Muscle layer of duodenum (tissue), 2 donors: ENCODE measurements at regions not wholly inside any gene's neighbourhood (a gene's known extent, or its start where the extent isn't known, plus 50 kb on each side); places are given as distances from the start of the nearest gene placed in this dataset.
"Not testable (repeated sequence)": the region's sequence is repeated elsewhere in the genome, so short reads cannot be mapped to it uniquely, and the experiment has no call there.

ENCODE experiments used
- H3K27ac ChIP-seq: one replicate; pipeline ENCODE4 v1.7.0; 2013; ENCODE audit warnings: mild to moderate bottlenecking, low read length
- H3K27me3 ChIP-seq: one replicate; pipeline ENCODE4 v1.7.0; 2013; ENCODE audit warnings: low read depth, mild to moderate bottlenecking, control low read depth, low read length
- H3K36me3 ChIP-seq, 2 donors: one replicate each; pipeline ENCODE4 v1.7.0; 2013; ENCODE audit warnings: low read length in 2 of 2, control low read depth in 1 of 2, mild to moderate bottlenecking in 1 of 2; ENCODE audit not compliant: insufficient read depth in 2 of 2, control insufficient read depth in 1 of 2
- H3K4me1 ChIP-seq, 2 donors: one replicate each; pipeline ENCODE4 v1.7.0; 2013; ENCODE audit warnings: low read length in 2 of 2, mild to moderate bottlenecking in 2 of 2, control low read depth in 1 of 2, moderate library complexity in 1 of 2; ENCODE audit not compliant: insufficient read depth in 2 of 2, control insufficient read depth in 1 of 2
- H3K4me3 ChIP-seq, 2 donors: one replicate each; pipeline ENCODE4 v1.7.0; 2013; ENCODE audit warnings: low read length in 2 of 2, low read depth in 1 of 2, mild to moderate bottlenecking in 1 of 2
- H3K9me3 ChIP-seq, 2 donors: one replicate each; pipeline ENCODE4 v1.7.0; 2013; ENCODE audit warnings: low read length in 2 of 2, control low read depth in 1 of 2, mild to moderate bottlenecking in 1 of 2; ENCODE audit not compliant: control insufficient read depth in 1 of 2
- donor health status: healthy.

DNA sequence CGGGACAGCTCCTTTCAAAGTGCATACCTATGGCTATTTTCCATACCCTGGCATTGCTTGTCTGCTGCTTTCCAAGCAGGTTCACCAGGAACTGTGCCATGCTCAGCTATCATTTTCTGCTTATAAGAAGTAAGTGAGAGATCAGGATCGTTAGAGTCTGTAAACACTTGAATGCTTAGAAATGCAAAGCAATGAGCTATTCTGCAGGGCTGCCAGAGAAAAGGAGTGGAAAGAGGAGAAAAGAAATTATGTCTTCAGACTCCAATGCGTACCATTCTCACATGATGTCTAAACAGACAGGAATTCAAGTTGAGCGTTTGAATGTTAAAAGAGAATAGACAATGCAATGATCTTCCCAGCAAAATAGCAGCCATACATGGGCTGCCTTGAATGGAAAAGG lies 245.5 kb upstream of the SLC7A11 start:
- Histone ChIP-seq H3K27me3 (no peaks in the 10 kb centered on the region), H3K27ac (no peak overlapping the region), H3K9me3 (no peaks in the 10 kb centered on the region), H3K4me3 (no peak overlapping the region), H3K4me1 (no peaks in the 10 kb centered on the region), H3K36me3 (no peaks in the 10 kb centered on the region)

GRCh38 chr4:138487230-138487629 lies 245.1 kb upstream of the SLC7A11 start:
- no peak overlapping the region for H3K27ac ChIP-seq
- no peaks in the 10 kb centered on the region for H3K4me1 ChIP-seq
- no peaks in the 10 kb centered on the region for H3K36me3 ChIP-seq
- no peaks in the 10 kb centered on the region for H3K27me3 ChIP-seq
- no peak overlapping the region for H3K4me3 ChIP-seq
- H3K9me3 ChIP-seq, result no peaks in the 10 kb centered on the region

DNA sequence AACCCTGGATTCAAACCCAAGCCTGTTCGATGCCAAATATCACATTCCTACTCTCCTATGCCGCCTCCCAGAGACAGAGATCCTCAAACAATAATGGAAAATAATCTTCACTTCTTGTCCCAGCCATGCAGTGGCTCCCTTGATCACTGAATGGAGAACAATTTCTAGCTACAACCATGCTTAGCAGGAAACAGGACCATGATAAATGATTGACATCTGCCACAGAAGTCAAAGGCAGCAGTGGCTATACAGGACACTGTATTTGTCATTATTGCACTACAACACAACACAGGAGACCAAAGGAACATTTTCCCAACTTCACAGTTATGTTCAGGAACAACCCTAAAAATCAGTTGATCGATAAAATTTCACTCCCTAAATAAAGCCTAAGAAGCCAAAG lies 243.3 kb upstream of the SLC7A11 start:
- H3K36me3 ChIP-seq, result no peaks in the 10 kb centered on the region
- H3K9me3 ChIP-seq, result no peaks in the 10 kb centered on the region
- H3K27me3 ChIP-seq, result no peaks in the 10 kb centered on the region
- H3K4me3 ChIP-seq, result no peak overlapping the region
- no peak overlapping the region for H3K27ac ChIP-seq
- no peaks in the 10 kb centered on the region for H3K4me1 ChIP-seq

DNA sequence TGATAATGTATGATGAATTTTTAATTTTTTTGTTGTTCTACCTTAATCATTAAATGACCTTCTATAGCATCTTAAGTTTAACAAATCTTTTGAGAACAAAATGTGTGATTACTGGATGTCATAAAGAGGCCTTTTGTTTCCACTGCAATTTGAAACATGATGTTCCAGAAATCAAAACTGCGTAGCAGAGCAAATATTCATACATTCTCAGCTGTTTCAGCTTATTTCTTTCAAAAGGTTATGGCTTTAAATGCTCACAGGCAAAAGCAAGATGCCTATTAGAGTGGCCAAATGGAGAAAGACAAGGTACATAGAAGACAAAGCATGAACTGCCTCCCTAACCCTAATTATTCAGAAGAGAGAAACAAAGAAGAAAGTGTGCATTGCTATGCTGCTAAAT lies 233.0 kb upstream of the SLC7A11 start:
- H3K27ac ChIP-seq, result no peak overlapping the region
- no peaks in the 10 kb centered on the region for H3K9me3 ChIP-seq
- H3K36me3 ChIP-seq, result no peaks in the 10 kb centered on the region
- no peaks in the 10 kb centered on the region for H3K4me1 ChIP-seq
- no peak overlapping the region for H3K4me3 ChIP-seq
- no peaks in the 10 kb centered on the region for H3K27me3 ChIP-seq

- Histone ChIP-seq H3K27ac (no peak overlapping the region), H3K36me3 (no peaks in the 10 kb centered on the region), H3K4me3 (no peak overlapping the region), H3K27me3 (no peaks in the 10 kb centered on the region), H3K9me3 (no peaks in the 10 kb centered on the region), H3K4me1 (no peaks in the 10 kb centered on the region)
These were observed 231.2 kb upstream of the SLC7A11 start for GRCh38 chr4:138473339-138473738.

- H3K4me1 ChIP-seq, result no peaks in the 10 kb centered on the region
- no peaks in the 10 kb centered on the region for H3K9me3 ChIP-seq
- no peaks in the 10 kb centered on the region for H3K36me3 ChIP-seq
- no peak overlapping the region for H3K27ac ChIP-seq
- no peaks in the 10 kb centered on the region for H3K27me3 ChIP-seq
- H3K4me3 ChIP-seq, result no peak overlapping the region
These were observed 218.6 kb upstream of the SLC7A11 start for GRCh38 chr4:138460477-138461414.

DNA sequence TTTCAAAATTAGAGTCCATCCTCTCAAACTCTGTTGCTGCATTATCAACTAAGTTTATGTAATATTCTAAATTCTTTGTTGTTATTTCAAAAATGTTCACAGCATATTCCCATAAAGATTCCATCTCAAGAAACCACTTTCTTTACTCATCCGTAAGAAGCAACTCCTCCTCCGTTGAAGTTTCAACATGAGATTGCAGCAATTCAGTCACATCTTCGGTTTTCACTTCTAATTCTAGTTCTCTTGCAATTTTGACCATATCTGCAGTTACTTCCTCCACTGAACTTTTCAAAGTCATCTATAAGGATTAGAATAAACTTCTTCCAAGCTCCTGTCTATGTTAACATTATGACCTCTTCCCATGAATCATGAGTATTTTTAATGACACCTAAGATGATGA lies 216.6 kb upstream of the SLC7A11 start:
- no peaks in the 10 kb centered on the region for H3K9me3 ChIP-seq
- H3K27me3 ChIP-seq, result no peaks in the 10 kb centered on the region
- H3K27ac ChIP-seq, result no peak overlapping the region
- H3K36me3 ChIP-seq, result no peaks in the 10 kb centered on the region
- H3K4me3 ChIP-seq, result no peak overlapping the region
- H3K4me1 ChIP-seq, result no peaks in the 10 kb centered on the region

- not testable (repeated sequence) for H3K9me3 ChIP-seq, H3K36me3 ChIP-seq, H3K27me3 ChIP-seq, H3K27ac ChIP-seq, H3K4me3 ChIP-seq, H3K4me1 ChIP-seq
These were observed 214.2 kb upstream of the SLC7A11 start for GRCh38 chr4:138456349-138456748.

GRCh38 chr4:138455097-138455496 lies 212.9 kb upstream of the SLC7A11 start:
- H3K27me3 ChIP-seq, result no peaks in the 10 kb centered on the region
- H3K4me1 ChIP-seq, result no peaks in the 10 kb centered on the region
- H3K27ac ChIP-seq, result no peak overlapping the region
- no peaks in the 10 kb centered on the region for H3K36me3 ChIP-seq
- H3K9me3 ChIP-seq, result no peaks in the 10 kb centered on the region
- no peak overlapping the region for H3K4me3 ChIP-seq

DNA sequence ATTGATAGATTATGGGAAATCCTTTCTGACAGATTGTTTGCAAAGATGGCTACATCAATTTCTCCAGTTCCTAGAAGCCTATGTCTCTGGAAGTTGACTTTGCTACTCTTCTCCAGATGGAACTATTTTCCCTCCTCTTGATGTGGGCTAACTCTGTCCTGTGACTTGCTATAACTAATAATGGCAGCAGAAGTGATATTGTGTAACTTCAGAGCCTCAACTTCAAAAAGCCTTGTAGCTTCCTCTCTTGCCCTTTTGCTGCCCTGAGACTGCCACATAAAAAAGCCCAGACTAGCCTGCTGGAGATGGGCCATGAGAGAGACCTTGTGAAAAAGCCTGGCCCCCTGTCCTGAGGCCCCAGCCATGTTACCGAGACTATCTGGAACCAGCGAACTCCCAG lies 210.7 kb upstream of the SLC7A11 start:
- Histone ChIP-seq H3K4me1 (no peaks in the 10 kb centered on the region), H3K9me3 (no peaks in the 10 kb centered on the region), H3K36me3 (no peaks in the 10 kb centered on the region)

GRCh38 chr4:138451276-138451663 lies 209.1 kb upstream of the SLC7A11 start:
- Histone ChIP-seq H3K4me3 (no peak overlapping the region), H3K9me3 (no peaks in the 10 kb centered on the region), H3K36me3 (no peaks in the 10 kb centered on the region), H3K27ac (no peak overlapping the region), H3K4me1 (no peaks in the 10 kb centered on the region), H3K27me3 (no peaks in the 10 kb centered on the region)

More for the DNA sequence above, 210.7 kb upstream of the SLC7A11 start:
- no peaks in the 10 kb centered on the region for H3K27me3 ChIP-seq
- no peak overlapping the region for H3K4me3 ChIP-seq
- no peak overlapping the region for H3K27ac ChIP-seq
